GM21786 (cell line): ENCODE measurements at regions not wholly inside any gene's neighbourhood (a gene's known extent, or its start where the extent isn't known, plus 50 kb on each side); places are given as distances from the start of the nearest gene placed in this dataset.

Source experiments
- ATAC-seq: cut with Tn5 transposase; IDR thresholded peaks from one replicate; pipeline ENCODE4 v1.9.1; 2021; ENCODE audit not compliant: unreplicated experiment

DNA sequence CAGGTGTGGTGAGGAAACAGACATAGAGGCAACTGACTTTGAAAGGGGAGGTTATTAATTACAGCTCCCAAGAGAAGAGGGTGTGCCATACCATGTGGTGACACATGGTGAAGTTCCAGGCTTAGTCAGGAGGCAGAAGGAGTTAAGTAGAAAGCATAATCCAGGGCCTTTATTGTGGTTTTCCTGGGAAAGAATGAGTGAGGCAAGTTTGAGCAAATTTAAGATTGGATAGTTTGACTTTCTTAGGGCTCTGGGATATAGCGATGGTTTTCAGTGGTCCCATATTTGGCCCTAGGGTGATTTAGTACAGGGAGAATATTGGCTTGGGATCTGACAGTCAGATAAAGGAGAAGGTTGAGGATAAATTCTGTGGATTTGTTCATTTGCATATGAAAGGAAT lies 495.9 kb upstream of the FSTL5 start:
- ATAC-seq, result no peak

DNA sequence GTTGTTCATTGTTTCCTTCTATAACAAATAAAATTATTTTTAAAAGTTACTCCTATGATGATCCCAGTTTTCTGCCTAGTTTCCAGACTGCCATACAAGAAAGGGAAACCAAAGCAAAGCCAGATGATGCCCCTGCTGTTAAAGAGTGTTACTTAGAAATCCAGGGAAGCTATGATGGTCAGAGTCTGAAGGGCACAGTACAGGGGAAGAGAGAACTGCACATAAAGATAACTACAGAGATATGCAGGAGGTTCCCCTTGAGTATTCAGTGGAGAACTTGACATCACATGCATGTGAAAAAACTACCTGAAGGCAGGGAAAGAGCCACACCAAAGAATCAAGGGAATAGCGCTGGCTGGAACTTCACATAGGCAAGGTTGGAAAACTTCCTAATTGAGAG lies 494.2 kb upstream of the FSTL5 start:
- ATAC-seq, result no peak

DNA sequence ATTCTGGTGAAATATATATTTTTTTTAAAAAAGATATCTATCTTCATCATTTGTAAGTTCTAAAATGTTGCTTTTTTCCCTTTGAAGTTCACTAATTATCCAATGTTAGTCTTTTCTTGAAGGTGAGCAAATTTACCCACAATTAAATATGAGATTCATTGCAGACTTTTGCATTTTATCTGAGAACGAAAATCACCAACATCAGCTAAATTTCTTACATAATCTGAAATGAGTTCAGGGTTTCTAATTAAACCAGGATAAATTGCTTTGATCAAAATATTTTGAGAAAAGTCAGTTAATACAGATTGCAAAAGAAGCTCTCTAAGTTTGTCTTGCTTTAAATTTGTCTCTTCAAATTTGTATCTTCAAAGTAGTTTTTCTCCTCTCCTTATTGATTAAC lies 486.4 kb upstream of the FSTL5 start:
- no peak for ATAC-seq

DNA sequence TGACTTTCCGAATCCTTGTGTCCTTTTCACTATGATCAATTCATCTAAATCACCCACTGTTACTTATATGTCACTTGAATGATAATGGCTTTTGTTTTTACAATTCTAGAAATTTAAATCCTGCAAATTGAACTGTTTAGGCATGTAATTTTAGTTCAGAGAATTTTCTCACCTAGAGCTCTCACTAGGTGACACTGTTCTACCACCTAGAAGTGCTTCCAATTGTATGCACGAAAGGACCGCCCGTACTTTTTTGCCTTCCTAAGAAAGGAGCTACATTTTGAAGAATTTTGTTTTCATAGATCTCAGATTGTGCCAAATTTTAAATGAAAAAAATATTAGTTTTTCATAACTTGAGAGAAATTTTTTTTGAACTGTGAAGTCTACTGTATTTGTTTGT lies 481.6 kb upstream of the FSTL5 start:
- peak; percentile 43 for ATAC-seq

DNA sequence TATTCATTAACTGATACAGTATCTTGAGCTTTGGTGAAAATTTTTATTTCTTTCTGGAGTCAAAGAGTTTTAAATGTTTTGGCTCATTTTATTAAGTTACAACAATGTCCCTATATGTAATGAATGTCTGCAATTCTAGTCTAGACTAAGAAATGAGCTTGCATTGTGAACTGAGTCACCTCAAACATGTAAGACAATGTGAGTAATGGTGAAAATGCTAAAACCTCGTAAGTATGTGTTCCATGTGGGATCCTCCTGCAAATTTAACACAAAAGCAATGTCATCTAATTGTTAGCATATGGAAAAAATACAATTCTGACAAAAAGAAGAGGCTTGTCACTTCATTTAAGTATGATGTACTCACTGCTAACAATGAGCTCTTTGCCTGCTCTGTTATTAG lies 480.5 kb upstream of the FSTL5 start:
- no peak for ATAC-seq

DNA sequence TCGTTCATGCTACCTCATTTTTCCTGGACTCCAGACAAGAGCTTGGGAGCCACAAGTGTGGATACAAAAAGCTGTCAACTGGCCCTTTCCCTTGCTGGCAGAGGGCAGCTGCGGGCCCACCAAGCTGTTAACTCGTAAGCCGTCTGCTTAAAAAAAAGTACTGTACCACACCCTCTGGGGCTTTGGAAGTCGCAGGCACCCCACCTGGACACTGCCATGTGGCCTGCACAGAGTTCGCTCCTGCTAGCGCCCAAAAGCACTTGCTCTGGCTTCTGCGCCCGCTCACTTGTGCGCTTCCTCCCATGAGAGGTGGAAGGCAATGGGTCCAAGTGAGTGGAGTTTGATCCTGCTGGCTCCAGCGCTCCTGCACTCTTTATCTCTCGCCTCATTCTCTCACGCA lies 476.4 kb upstream of the FSTL5 start:
- no peak for ATAC-seq

DNA sequence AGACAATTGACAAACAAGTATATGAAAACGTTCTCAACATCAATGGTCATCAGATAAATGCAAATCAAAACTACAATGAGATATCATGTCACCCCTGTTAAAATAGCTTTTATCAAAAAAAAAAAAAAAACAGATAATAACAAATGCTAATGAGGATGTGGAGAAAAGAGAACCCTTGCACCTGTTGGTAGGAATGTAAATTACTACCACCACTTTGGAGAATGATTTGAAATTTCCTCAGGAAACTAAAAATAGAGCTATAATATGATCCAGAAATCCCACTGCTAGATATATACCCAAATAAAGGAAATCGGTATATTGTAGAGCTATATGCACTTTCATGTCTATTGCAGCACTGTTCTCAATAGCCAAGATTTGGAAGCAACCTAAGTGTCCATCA lies 470.6 kb upstream of the FSTL5 start:
- ATAC-seq, result no peak

DNA sequence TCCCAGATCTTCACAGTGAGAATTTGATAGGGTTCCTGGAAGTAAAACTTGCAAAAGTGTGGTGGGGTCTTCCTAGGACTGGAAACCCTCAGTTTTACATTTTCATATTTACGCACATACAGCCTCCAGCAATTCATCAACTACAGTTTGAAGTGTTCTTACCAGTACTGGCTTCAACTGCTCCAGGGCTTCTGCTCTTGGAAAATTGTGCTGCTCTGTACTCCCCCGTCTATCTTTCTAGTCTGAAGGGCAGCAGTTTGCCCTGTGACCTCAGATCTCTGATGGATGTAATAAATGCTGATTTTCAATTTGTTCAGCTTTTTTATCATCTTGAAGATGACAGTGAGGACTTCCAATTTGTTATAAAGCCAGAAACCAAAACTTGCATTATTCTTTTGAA lies 458.9 kb upstream of the FSTL5 start:
- no peak for ATAC-seq

DNA sequence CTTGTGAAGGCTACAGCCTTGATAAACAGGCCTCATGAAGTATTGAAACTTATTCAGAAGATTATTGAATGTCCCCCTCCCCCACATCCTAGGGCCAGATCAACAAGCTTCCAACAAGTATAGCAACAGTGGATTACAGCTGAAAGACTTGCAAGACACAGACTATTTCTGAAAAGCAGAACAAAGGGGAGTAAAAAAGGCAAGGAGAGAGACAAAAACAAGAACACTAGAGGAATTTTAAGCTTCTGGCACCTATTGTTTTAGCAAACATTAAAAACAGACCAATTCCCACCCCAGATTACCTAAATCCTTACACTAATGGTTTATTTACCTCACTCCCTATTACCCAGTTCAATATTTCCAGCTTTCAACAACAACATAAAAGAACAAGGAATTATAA lies 446.3 kb upstream of the FSTL5 start:
- ATAC-seq, result no peak

DNA sequence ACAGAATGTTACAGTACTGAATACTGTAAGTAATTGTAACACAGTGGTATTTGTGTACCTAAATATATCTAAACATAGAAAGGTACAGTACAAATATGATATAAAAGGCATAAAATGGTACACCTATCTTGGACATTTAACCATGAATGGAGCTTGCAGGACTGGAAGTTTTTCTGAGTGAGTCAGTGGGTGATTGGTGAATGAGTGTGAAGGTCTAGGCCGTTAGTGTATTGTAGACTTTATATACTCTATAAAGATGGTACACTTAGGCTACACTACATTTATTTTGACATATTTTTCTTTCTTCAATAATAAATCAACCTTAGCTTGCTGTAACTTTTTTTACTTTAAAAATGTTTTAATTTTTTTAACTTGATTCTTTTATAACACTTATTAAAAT lies 422.5 kb upstream of the FSTL5 start:
- ATAC-seq, result no peak

DNA sequence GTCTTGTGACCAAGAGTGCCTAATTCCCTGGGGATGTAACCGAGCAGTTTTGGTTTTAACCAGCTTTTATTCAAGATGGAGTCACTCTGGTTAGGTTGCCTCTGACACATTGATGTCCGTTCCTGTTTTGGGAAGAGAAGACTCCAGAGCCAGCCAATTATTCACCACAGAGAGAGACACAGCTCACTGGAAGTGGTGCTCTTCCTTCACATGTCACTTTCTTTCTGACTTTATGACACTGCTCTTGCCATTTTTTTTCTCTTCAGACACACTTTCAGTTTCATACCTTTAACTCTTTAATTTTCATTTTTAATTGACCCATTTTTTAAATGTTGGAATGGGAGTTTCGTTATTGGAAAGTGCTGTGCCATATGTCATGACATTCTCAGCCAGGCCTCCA lies 418.4 kb upstream of the FSTL5 start:
- ATAC-seq, result no peak

DNA sequence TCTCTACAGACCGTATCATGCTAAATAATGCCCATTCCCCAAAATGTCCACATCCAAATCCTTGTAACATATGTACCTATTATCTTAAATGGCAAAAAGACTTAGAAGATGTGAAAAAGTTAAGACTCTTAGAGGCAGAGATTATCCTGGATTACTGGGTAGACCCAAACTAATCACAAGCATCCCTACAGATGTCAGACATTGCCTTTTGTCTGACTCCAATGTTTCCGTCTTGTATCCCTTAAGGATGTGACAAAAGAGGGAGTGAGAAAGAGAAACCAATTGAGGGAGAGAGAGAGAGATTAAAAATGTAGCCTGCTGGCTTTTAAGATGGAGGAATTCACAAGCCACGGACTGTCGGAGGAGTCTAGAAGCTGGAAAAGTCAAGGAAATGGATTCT lies 401.9 kb upstream of the FSTL5 start:
- ATAC-seq, result no peak

DNA sequence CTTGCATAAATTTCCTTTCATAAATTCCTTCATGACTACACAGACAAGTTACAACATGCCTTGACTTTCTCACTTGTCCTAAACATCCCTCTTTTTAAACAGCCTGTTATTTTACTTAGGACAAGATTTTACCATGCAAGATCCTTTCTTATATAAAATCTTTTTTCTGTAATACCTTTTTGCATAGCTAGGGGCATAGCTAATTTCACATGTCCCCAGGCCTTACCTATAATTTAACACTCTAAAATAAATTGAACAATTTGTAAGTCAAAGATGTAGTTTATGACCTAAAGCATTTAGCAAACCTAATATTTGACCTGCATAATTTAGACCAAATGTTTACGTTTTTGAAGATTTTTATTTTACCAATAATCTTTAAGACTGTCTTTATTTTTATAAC lies 396.3 kb upstream of the FSTL5 start:
- ATAC-seq, result no peak

DNA sequence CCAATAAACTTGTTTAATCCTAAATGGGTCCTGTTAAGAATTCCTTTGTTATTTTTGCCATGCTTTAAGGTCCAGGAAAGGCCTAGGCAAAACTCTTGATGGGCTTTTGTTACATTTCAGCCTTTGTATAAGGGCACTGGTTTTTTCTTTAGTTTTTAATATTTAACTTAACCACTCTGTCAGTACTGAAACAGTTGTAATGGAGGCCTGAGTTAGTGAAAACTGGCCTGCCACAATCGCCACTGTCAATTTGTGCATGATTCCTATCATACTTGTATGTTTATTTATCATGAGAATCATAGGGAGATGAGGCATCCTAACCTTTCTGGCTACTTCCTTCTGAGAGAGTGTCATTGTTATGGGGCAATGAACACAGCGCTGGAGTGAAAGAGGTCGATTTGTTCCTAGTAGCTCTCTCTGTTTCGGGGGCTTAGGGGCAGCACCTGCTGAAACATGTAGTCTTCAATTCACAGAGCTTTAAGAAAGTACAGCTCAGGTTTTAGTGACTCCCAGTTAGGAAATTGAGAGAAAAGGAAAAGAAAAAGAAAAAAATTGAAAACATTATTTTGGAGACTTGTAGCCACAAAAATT lies 393.8 kb upstream of the FSTL5 start:
- peak; percentile 73 for ATAC-seq

DNA sequence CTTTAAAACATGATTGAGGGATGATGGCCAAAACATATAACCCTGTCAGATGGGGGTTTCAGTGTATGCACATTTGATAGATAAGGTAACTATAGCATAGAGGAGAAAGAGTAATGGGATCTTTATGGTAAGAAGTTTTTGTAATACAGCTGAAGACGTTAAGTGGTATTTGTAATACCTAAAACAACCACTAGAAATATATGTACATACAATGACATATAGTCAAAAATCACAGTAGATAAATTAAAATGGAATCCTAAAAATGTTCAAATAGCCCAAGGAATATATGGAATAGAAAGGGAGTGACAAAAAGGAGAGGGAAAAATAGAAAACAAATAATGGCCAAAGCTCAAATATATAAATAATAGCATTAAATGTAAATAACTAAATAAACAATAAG lies 371.3 kb upstream of the FSTL5 start:
- ATAC-seq, result no peak

DNA sequence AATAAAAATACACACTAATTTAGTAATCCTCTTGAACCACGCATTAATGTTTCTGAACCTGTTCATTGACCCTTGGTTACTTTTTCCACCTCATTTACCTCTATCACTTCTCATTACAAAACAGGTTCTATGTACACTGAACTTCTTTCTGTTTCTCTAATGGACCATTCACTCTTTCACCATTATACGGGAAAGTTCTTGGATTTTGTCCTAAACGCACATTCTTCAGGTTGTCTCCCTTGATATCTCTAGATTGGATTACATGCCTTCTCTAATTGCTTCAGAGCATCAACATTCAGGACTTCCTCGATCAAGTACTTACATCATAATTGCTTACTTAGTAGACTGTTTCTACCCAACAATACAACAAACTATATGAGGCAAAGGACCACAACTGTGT lies 359.4 kb upstream of the FSTL5 start:
- no peak for ATAC-seq

DNA sequence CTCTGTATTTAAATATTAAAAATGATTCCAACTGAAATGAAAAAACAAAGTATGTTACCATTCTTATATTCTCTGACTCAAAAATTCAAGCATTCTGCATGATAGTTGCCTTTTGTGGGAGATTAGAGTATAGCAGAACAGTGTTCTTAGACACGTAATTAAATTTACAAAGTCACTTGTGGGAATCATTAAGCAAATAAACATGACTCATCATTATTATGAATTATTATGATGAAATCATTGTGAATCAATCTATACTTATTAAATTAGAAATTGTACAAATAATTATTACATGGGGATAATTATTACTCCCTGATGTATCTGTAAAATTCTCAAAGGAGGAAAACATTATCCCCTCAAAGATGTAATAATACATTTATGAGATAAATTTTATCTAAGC lies 358.9 kb upstream of the FSTL5 start:
- no peak for ATAC-seq

DNA sequence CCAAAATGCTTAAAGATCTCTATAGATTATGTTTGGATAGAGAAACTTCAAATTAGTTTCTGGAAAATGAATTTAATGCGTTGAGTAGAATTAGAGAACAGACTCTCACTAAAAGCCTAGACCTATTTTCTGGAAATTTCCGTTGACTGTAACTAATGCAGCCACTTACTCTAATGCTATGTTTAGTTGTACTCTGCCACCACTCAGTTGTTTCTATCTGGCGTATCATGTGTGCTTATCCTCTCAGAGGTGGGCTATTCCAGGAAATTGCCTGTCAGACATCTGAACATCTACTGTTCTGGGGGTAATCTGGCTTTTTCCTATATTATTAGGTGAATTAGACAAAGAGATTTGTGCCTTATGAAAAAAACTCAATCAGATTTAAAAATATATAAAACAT lies 347.1 kb upstream of the FSTL5 start:
- no peak for ATAC-seq

DNA sequence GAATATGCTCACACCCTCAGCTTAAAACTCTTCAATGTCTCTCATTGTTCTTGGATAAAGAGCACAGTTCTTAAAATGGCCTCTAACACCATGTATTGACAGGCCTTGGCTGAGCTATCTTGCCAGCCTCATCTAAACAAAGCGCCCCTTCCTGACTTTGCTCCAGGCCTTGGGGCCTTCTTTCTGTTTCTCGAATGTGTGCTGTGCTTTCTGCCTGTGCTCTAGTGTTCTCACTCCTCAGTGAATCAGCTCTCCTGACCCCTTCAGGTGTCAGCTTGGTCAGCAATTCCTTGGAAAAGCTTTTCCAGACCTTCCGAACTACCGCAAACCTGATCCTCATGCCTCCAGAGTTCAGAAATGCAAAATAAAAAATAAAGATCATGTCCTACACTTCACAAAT lies 346.3 kb upstream of the FSTL5 start:
- ATAC-seq, result no peak

DNA sequence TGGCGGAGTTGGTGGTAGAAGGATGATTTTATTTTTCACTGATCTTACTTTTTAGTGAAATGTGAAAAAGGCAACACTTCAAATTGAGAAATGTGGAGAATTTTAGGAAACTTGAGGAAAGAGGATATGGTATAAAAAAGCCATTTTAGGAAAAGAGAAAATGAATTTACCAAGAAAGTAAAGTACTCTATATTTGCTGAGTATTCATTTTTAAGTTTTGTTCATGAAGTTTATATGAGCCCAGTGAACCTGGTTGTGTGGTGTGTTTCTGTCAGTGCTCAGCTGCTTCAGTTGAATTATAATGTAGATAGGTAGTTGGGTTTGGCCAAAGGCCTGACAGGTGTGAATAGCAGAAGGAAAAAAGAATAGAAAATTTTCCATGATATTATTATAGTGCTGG lies 345.5 kb upstream of the FSTL5 start:
- ATAC-seq, result no peak

DNA sequence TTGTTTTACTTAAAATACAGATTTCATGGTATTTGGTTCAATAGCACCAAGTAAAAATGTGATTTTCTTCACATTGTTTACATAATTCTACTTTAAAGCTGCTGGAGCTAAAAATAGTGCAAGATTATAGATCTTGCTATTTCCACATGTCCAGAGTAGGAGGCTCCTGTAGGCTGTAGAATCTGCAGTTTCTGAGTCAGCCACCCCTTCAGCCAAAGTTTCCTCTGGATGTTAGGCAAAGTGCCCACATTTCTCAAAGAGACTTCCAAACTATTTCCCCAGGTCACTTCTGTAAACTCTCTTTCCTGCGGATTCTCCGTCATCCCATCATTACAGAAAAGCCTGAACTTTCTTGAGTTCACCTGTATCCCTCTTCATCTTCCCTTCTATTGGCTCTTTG lies 342.5 kb upstream of the FSTL5 start:
- no peak for ATAC-seq

DNA sequence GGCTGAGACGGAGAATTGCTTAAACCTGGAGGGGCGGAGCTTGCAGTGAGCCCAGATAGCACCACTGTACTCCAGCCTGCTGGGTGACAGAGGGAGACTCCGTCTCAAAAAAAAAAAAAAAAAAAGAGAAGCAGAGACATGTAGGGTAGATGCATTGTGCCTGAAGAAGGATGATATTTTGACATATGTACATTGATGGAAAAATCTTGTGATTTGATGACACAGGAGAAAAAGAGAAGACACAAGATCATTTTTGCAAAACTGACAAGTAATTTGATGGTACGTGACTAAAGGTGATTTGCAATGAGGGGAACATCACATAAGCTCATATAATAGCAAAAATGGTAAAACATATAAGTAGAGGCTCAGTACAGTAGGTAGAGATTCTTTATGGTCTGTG lies 340.1 kb upstream of the FSTL5 start:
- ATAC-seq, result no peak

DNA sequence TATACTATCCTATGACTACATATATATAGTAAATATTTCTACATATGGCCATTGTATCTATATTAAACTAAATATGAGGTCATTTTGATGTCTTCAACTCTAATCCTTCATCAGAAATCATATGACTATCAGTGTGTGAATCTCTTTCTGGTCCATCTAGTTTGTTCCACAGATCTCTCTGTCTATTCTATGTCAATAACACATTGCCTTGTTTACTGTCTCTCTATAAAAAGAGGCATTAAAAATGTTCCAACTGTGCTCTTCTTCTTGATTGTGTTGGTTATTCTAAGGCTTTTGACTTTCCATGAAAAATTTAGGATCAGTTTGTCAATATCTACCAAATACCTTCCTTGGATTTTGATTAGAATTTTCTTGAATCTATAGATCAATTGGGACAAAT lies 338.3 kb upstream of the FSTL5 start:
- ATAC-seq, result no peak

DNA sequence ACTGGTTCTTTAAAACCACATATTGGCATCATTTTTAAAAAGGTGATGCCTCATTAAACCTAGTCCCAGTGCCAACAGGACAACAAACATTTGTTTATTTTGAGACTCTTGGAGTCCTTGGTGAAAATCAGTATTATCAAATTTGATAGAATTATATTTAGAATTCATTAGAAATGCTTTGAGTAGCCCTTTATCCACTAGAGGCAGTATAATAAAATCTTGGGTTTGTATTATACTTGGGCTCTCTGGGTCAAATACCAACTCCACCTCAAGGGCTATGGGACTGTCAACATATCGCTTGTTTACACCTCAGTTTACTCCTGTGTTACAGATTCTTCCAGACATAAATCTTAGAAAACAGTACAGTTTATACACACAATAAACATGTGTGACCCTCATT lies 335.7 kb upstream of the FSTL5 start:
- ATAC-seq, result no peak
